SU-DHL-6 (cell line): ENCODE measurements at regions not wholly inside any gene's neighbourhood (a gene's known extent, or its start where the extent isn't known, plus 50 kb on each side); places are given as distances from the start of the nearest gene placed in this dataset.

Experiments
- H2AFZ ChIP-seq: fragments of 200-600 bp; sonication (generic); 2 replicates; pipeline ENCODE4 v1.6.1; 2014; ENCODE audit warnings: low read depth, mild to moderate bottlenecking, moderate library complexity, mixed read lengths, antibody characterized with exemption, low read length; ENCODE audit not compliant: severe bottlenecking
- H3F3A ChIP-seq: fragments of 200-600 bp; shearing (Covaris generic); 2 replicates; pipeline ENCODE4 v1.6.0; 2016; ENCODE audit warnings: antibody characterized with exemption, mild to moderate bottlenecking; ENCODE audit not compliant: insufficient read depth
- H3K27ac ChIP-seq: fragments of 200-600 bp; sonication (generic); 2 replicates; pipeline ENCODE4 v1.5.1; 2016; ENCODE audit warnings: low read depth, mild to moderate bottlenecking, low read length, moderate library complexity, mixed read lengths
- H3K27me3 ChIP-seq: fragments of 200-600 bp; sonication (generic), shearing (Covaris generic); 2 replicates; pipeline ENCODE4 v1.6.0; 2014; ENCODE audit warnings: mild to moderate bottlenecking, low read length
- H3K36me3 ChIP-seq: fragments of 200-600 bp; sonication (generic); 2 replicates; pipeline ENCODE4 v1.6.1; 2014; ENCODE audit warnings: mild to moderate bottlenecking, low read length, mixed read lengths
- H3K4me2 ChIP-seq: fragments of 300-600, 200-600 bp; shearing (Covaris generic), sonication (generic); 2 replicates; pipeline ENCODE4 v1.6.0; 2014; ENCODE audit warnings: low read length, low read depth, mild to moderate bottlenecking; ENCODE audit not compliant: poor library complexity, severe bottlenecking
- H3K4me3 ChIP-seq: fragments of 200-600 bp; sonication (generic); 2 replicates; pipeline ENCODE4 v1.5.1; 2014; ENCODE audit warnings: antibody characterized with exemption, low read length, mild to moderate bottlenecking, mixed read lengths; ENCODE audit not compliant: insufficient read depth, poor library complexity, severe bottlenecking
- H3K79me2 ChIP-seq: fragments of 200-600 bp; sonication (generic); 2 replicates; pipeline ENCODE4 v1.6.1; 2014; ENCODE audit warnings: mild to moderate bottlenecking, low read length, moderate library complexity; ENCODE audit not compliant: insufficient read depth
- H3K9ac ChIP-seq: fragments of 200-600 bp; sonication (generic); 2 replicates; pipeline ENCODE4 v1.7.0; 2014; ENCODE audit warnings: mild to moderate bottlenecking, low read length
- H3K9me2 ChIP-seq: fragments of 200-600 bp; sonication (generic); replicated peaks from 2 replicates; pipeline ENCODE4 v1.6.1; 2014; ENCODE audit warnings: low read length; ENCODE audit not compliant: insufficient read depth
- H3K9me3 ChIP-seq: fragments of 200-600 bp; sonication (generic); 2 replicates; pipeline ENCODE4 v1.6.1; 2014; ENCODE audit warnings: low read length, mixed read lengths; ENCODE audit not compliant: insufficient read depth
- H4K20me1 ChIP-seq: fragments of 200-600 bp; sonication (generic); 2 replicates; pipeline ENCODE4 v1.6.1; 2014; ENCODE audit warnings: low read depth, mild to moderate bottlenecking, antibody characterized with exemption, low read length, moderate library complexity, mixed read lengths
- EZH2phosphoT487 ChIP-seq: fragments of 200-600 bp; sonication (generic), shearing (Covaris generic); conservative IDR thresholded peaks from 2 replicates; pipeline ENCODE4 v1.6.1; 2018; ENCODE audit warnings: mild to moderate bottlenecking, antibody characterized with exemption, low read length, moderate library complexity, mixed read lengths
- TF ChIP-seq, protein P1 (sequence below): fragments of 200-600 bp; sonication (generic); IDR thresholded peaks from one replicate; pipeline ENCODE4 v1.5.1; 2017; ENCODE audit warnings: antibody characterized with exemption, mild to moderate bottlenecking, low read length, moderate library complexity; ENCODE audit not compliant: insufficient read depth, poor library complexity, severe bottlenecking

DNA sequence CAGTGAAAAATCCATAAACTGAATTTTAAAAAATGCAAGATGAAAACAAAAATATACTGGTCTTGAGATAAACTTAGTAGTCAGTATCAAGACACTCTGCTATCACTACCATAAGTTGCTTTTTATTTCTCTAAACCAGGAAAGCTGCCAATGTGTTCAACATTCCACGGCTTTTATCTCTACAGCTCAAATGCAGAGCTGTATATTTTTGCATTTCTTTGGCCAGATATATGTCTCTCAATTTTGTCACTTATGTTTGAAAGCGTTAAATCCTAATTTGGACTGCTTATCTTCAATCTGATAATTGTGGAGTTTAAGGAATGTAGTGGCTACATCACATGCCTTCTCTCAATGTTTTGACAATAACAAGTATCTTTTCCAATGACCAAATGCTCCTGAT lies 609.5 kb downstream of the EPHA4 start:
- Histone ChIP-seq H3K9me2 (no peaks in the 10 kb centered on the region), H3K27me3 (no peaks in the 10 kb centered on the region), H4K20me1 (no peaks in the 10 kb centered on the region), H2AFZ (no peak overlapping the region), H3K4me3 (no peak overlapping the region), H3K9ac (no peak overlapping the region), H3K36me3 (no peaks in the 10 kb centered on the region), H3K27ac (no peak overlapping the region), H3K9me3 (no peaks in the 10 kb centered on the region), H3F3A (no peaks in the 10 kb centered on the region), H3K79me2 (no peaks in the 10 kb centered on the region), H3K4me2 (no peak overlapping the region)
- TF ChIP-seq, protein P1, sequence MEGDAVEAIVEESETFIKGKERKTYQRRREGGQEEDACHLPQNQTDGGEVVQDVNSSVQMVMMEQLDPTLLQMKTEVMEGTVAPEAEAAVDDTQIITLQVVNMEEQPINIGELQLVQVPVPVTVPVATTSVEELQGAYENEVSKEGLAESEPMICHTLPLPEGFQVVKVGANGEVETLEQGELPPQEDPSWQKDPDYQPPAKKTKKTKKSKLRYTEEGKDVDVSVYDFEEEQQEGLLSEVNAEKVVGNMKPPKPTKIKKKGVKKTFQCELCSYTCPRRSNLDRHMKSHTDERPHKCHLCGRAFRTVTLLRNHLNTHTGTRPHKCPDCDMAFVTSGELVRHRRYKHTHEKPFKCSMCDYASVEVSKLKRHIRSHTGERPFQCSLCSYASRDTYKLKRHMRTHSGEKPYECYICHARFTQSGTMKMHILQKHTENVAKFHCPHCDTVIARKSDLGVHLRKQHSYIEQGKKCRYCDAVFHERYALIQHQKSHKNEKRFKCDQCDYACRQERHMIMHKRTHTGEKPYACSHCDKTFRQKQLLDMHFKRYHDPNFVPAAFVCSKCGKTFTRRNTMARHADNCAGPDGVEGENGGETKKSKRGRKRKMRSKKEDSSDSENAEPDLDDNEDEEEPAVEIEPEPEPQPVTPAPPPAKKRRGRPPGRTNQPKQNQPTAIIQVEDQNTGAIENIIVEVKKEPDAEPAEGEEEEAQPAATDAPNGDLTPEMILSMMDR, result no peak
- TF ChIP-seq EZH2phosphoT487, result no peak

DNA sequence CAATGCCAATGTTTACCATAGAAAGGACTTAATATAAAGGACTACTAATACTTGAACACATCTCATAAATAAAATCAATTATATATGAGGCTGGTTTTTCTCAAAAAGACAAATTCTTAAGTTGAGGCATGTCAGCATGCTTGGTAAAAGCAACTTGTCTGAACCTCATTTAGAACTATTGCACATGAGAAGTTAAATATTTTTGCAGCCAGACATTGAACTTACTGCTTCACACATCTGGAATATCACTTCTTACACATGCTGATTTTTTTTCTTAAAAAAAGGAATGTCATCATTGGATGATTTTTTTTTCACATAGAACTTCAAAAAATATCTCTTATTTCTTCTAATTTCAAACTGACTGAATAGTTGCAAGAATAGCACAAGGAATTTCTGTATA lies 609.0 kb downstream of the EPHA4 start:
- Histone ChIP-seq H3K9me2 (no peaks in the 10 kb centered on the region), H3K9me3 (no peaks in the 10 kb centered on the region), H3K4me3 (no peak overlapping the region), H3F3A (no peaks in the 10 kb centered on the region), H3K27ac (no peak overlapping the region), H3K36me3 (no peaks in the 10 kb centered on the region), H4K20me1 (no peaks in the 10 kb centered on the region), H3K27me3 (no peaks in the 10 kb centered on the region), H3K9ac (no peak overlapping the region), H2AFZ (no peak overlapping the region), H3K79me2 (no peaks in the 10 kb centered on the region), H3K4me2 (no peak overlapping the region)
- TF ChIP-seq, protein P1, result no peak
- no peak for TF ChIP-seq EZH2phosphoT487

DNA sequence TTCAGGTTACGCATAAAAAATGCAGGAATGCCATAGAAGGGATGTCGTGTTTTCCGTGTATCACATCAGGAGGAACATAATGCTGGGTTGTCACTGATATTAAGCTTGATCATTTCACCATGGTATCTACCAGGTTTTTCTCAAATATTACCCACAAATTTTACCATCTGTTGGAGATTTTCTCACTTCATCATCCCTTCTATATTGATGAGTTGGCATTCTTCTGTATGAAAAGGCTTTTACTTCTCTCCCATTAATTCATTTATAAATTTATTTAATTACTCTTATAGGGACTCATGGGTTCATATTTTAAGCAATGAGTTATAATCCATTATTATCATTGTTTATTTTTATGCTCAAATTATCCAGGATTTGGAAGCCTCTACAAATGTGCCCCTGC lies 608.2 kb downstream of the EPHA4 start:
- Histone ChIP-seq H3K79me2 (no peaks in the 10 kb centered on the region), H3K36me3 (no peaks in the 10 kb centered on the region), H3F3A (no peaks in the 10 kb centered on the region), H3K27me3 (no peaks in the 10 kb centered on the region), H3K9ac (no peak overlapping the region), H2AFZ (no peak overlapping the region), H3K27ac (no peak overlapping the region), H4K20me1 (no peaks in the 10 kb centered on the region), H3K4me2 (no peak overlapping the region), H3K4me3 (no peak overlapping the region), H3K9me2 (no peaks in the 10 kb centered on the region), H3K9me3 (no peaks in the 10 kb centered on the region)
- no peak for TF ChIP-seq EZH2phosphoT487
- TF ChIP-seq, protein P1, result no peak
